Neural cell (in vitro differentiated cells): ENCODE measurements at regions not wholly inside any gene's neighbourhood (a gene's known extent, or its start where the extent isn't known, plus 50 kb on each side); places are given as distances from the start of the nearest gene placed in this dataset.

ENCODE experiments used
- H2AFZ ChIP-seq: fragments of 200-600, 300-800 bp; sonication (generic), shearing (Covaris generic); 2 replicates; pipeline ENCODE4 v1.6.0; 2014; ENCODE audit warnings: low read depth, mild to moderate bottlenecking, antibody characterized with exemption, low read length, moderate library complexity
- H3F3A ChIP-seq: fragments of 200-600 bp; shearing (Covaris generic); 2 replicates; pipeline ENCODE4 v1.6.1; 2016; ENCODE audit warnings: mild to moderate bottlenecking, moderate library complexity, mixed read lengths, antibody characterized with exemption, low read length; ENCODE audit not compliant: insufficient read depth, poor library complexity, severe bottlenecking
- H3K27ac ChIP-seq: fragments of 200-600, 300-800 bp; sonication (generic), shearing (Covaris generic); 2 replicates; pipeline ENCODE4 v1.5.1; 2014; ENCODE audit warnings: mild to moderate bottlenecking, low read length, moderate library complexity
- H3K27me3 ChIP-seq: fragments of 300-800, 200-600 bp; sonication (generic), shearing (Covaris generic); 2 replicates; pipeline ENCODE4 v1.6.0; 2014; ENCODE audit warnings: mild to moderate bottlenecking, low read depth, low read length, moderate library complexity; ENCODE audit not compliant: insufficient read depth
- H3K36me3 ChIP-seq: fragments of 300-800, 200-600 bp; sonication (generic), shearing (Covaris generic); 2 replicates; pipeline ENCODE4 v1.5.1; 2014; ENCODE audit warnings: mild to moderate bottlenecking, antibody characterized with exemption, low read length, moderate library complexity; ENCODE audit not compliant: insufficient read depth
- H3K4me2 ChIP-seq: fragments of 300-800, 200-600 bp; sonication (generic), shearing (Covaris generic); 2 replicates; pipeline ENCODE4 v1.6.0; 2014; ENCODE audit warnings: mild to moderate bottlenecking, low read length
- H3K4me3 ChIP-seq: fragments of 300-800, 200-600 bp; sonication (generic), shearing (Covaris generic); 2 replicates; pipeline ENCODE4 v1.5.1; 2014; ENCODE audit warnings: mild to moderate bottlenecking, low read length, moderate library complexity
- H3K79me2 ChIP-seq: fragments of 200-600 bp; shearing (Covaris generic); replicated peaks from 2 replicates; pipeline ENCODE4 v1.6.0; 2014; ENCODE audit warnings: mild to moderate bottlenecking, low read length, moderate library complexity; ENCODE audit not compliant: insufficient read depth
- H3K9ac ChIP-seq: fragments of 300-800, 200-600 bp; sonication (generic), shearing (Covaris generic); 2 replicates; pipeline ENCODE4 v1.6.1; 2016; ENCODE audit warnings: mild to moderate bottlenecking, low read length, mixed read lengths
- H3K9me2 ChIP-seq: fragments of 200-600 bp; shearing (Covaris generic); 2 replicates; pipeline ENCODE4 v1.6.1; 2016; ENCODE audit warnings: mild to moderate bottlenecking, low read length, mixed read lengths; ENCODE audit not compliant: insufficient read depth
- H3K9me3 ChIP-seq: fragments of 200-600, 300-800 bp; sonication (generic), shearing (Covaris generic); 2 replicates; pipeline ENCODE4 v1.6.1; 2016; ENCODE audit warnings: mild to moderate bottlenecking, mixed run types, low read length, moderate library complexity, mixed read lengths
- H4K20me1 ChIP-seq: fragments of 200-600 bp; shearing (Covaris generic); 2 replicates; pipeline ENCODE4 v1.6.1; 2016; ENCODE audit warnings: mild to moderate bottlenecking, mixed run types; ENCODE audit not compliant: insufficient read depth
- EP300 ChIP-seq: fragments of 450-650 bp; conservative IDR thresholded peaks from 2 replicates; pipeline ENCODE4 v1.6.1; 2014; ENCODE audit warnings: antibody characterized with exemption, mild to moderate bottlenecking, moderate library complexity; ENCODE audit not compliant: poor library complexity, severe bottlenecking
- EZH2 ChIP-seq: fragments of 200-600, 300-800 bp; shearing (Covaris generic), sonication (generic); IDR thresholded peaks from 2 replicates; pipeline ENCODE4 v1.6.1; 2014; ENCODE audit warnings: antibody characterized with exemption, low read length, borderline replicate concordance, mild to moderate bottlenecking; ENCODE audit not compliant: insufficient read depth, poor library complexity, severe bottlenecking
- MXI1 ChIP-seq: fragments of 450-650 bp; conservative IDR thresholded peaks from 2 replicates; pipeline ENCODE4 v1.6.1; 2014; ENCODE audit warnings: antibody characterized with exemption, mild to moderate bottlenecking; ENCODE audit not compliant: poor library complexity, severe bottlenecking
- POLR2AphosphoS5 ChIP-seq: IDR thresholded peaks from 2 replicates; pipeline ENCODE4 v1.6.1; 2012
- RAD21 ChIP-seq: fragments of 450-650 bp; conservative IDR thresholded peaks from 2 replicates; pipeline ENCODE4 v1.6.1; 2014; ENCODE audit warnings: antibody characterized with exemption, mild to moderate bottlenecking, moderate library complexity
- SMC3 ChIP-seq: fragments of 450-650 bp; conservative IDR thresholded peaks from 2 replicates; pipeline ENCODE4 v1.6.1; 2014; ENCODE audit warnings: antibody characterized with exemption, mild to moderate bottlenecking, moderate library complexity; ENCODE audit not compliant: poor library complexity
- TAF1 ChIP-seq: IDR thresholded peaks from 2 replicates; pipeline ENCODE4 v1.6.1; 2012; ENCODE audit warnings: low read depth
- TF ChIP-seq, protein P1 (sequence below): fragments of 450-650 bp; IDR thresholded peaks from 2 replicates; pipeline ENCODE4 v1.5.1; 2014; ENCODE audit warnings: antibody characterized with exemption, mild to moderate bottlenecking, moderate library complexity; ENCODE audit not compliant: poor library complexity, severe bottlenecking
- TF ChIP-seq, protein P2 (sequence below): IDR thresholded peaks from 2 replicates; pipeline ENCODE4 v1.6.1; 2012; ENCODE audit warnings: borderline replicate concordance

DNA sequence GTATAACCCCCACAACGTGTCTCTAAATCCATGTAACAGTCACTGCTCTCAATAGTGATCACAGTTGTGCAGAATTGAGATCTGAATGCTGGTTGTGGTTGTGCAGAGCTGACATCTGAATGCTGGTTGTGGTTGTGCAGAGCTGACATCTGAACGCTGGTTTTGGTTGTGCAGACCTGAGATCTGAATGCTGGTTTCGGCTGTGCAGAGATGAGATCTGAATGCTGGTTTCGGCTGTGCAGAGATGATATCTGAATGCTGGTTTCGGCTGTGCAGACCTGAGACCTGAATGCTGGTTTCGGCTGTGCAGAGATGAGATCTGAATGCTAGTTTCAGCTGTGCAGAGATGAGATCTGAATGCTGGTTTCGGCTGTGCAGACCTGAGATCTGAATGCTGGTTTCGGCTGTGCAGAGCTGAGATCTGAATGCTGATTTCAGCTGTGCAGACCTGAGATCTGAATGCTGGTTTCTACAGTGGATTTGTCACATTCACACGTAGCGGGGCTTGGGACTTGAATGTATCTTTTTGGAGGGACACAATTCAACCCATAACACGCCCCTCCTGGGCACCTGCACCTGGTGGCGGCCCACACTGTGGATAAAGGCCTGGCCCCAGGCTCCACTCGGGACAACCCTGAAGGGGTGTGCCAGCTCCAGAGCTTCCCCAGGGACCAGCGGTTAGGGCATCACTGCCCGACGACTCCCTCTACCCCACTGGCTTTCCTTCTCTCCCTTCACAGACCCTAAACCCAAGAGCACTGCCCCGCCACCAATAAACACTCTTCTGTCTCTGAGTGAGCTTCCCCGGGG is 51.1 kb upstream of the SLC66A3 start:
- Histone ChIP-seq H4K20me1 (no peaks in the 10 kb centered on the region), H3F3A (no peaks in the 10 kb centered on the region), H3K27me3 (no peaks in the 10 kb centered on the region), H3K4me3 (no peak overlapping the region), H3K36me3 (no peaks in the 10 kb centered on the region), H3K27ac (no peak overlapping the region), H3K4me2 (no peak overlapping the region), H3K9me2 (no peaks in the 10 kb centered on the region), H3K9me3 (no peaks in the 10 kb centered on the region), H3K79me2 (no peaks in the 10 kb centered on the region), H3K9ac (no peak overlapping the region), H2AFZ (no peak overlapping the region)
- TF ChIP-seq, protein P1, sequence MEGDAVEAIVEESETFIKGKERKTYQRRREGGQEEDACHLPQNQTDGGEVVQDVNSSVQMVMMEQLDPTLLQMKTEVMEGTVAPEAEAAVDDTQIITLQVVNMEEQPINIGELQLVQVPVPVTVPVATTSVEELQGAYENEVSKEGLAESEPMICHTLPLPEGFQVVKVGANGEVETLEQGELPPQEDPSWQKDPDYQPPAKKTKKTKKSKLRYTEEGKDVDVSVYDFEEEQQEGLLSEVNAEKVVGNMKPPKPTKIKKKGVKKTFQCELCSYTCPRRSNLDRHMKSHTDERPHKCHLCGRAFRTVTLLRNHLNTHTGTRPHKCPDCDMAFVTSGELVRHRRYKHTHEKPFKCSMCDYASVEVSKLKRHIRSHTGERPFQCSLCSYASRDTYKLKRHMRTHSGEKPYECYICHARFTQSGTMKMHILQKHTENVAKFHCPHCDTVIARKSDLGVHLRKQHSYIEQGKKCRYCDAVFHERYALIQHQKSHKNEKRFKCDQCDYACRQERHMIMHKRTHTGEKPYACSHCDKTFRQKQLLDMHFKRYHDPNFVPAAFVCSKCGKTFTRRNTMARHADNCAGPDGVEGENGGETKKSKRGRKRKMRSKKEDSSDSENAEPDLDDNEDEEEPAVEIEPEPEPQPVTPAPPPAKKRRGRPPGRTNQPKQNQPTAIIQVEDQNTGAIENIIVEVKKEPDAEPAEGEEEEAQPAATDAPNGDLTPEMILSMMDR: no peak
- TF ChIP-seq MXI1 (no peak), POLR2AphosphoS5 (no peak), RAD21 (no peak), SMC3 (no peak), EP300 (no peak), TAF1 (no peak), EZH2 (no peak)
- TF ChIP-seq, protein P2, sequence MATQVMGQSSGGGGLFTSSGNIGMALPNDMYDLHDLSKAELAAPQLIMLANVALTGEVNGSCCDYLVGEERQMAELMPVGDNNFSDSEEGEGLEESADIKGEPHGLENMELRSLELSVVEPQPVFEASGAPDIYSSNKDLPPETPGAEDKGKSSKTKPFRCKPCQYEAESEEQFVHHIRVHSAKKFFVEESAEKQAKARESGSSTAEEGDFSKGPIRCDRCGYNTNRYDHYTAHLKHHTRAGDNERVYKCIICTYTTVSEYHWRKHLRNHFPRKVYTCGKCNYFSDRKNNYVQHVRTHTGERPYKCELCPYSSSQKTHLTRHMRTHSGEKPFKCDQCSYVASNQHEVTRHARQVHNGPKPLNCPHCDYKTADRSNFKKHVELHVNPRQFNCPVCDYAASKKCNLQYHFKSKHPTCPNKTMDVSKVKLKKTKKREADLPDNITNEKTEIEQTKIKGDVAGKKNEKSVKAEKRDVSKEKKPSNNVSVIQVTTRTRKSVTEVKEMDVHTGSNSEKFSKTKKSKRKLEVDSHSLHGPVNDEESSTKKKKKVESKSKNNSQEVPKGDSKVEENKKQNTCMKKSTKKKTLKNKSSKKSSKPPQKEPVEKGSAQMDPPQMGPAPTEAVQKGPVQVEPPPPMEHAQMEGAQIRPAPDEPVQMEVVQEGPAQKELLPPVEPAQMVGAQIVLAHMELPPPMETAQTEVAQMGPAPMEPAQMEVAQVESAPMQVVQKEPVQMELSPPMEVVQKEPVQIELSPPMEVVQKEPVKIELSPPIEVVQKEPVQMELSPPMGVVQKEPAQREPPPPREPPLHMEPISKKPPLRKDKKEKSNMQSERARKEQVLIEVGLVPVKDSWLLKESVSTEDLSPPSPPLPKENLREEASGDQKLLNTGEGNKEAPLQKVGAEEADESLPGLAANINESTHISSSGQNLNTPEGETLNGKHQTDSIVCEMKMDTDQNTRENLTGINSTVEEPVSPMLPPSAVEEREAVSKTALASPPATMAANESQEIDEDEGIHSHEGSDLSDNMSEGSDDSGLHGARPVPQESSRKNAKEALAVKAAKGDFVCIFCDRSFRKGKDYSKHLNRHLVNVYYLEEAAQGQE: no peak

- Histone ChIP-seq H3K4me3 (no peak overlapping the region), H3K27me3 (no peaks in the 10 kb centered on the region), H3K9ac (no peak overlapping the region), H3K27ac (no peak overlapping the region), H3K4me2 (no peak overlapping the region), H4K20me1 (no peaks in the 10 kb centered on the region), H3K36me3 (no peaks in the 10 kb centered on the region), H2AFZ (no peak overlapping the region), H3K9me3 (no peaks in the 10 kb centered on the region), H3F3A (no peaks in the 10 kb centered on the region), H3K9me2 (no peaks in the 10 kb centered on the region), H3K79me2 (no peaks in the 10 kb centered on the region)
- no peak for TF ChIP-seq EZH2
- TF ChIP-seq, protein P1: no peak
- no peak for TF ChIP-seq SMC3
- TF ChIP-seq EP300: no peak
- TF ChIP-seq, protein P2: no peak
- TF ChIP-seq TAF1: no peak
- TF ChIP-seq MXI1: no peak
- no peak for TF ChIP-seq POLR2AphosphoS5
- no peak for TF ChIP-seq RAD21
Measured at GRCh38 chr2:11104794-11105660, 50.2 kb upstream of the SLC66A3 start.
